ENCODE measurements at regions not wholly inside any gene's neighbourhood (a gene's known extent, or its start where the extent isn't known, plus 50 kb on each side); places are given as distances from the start of the nearest gene placed in this dataset.

DNA sequence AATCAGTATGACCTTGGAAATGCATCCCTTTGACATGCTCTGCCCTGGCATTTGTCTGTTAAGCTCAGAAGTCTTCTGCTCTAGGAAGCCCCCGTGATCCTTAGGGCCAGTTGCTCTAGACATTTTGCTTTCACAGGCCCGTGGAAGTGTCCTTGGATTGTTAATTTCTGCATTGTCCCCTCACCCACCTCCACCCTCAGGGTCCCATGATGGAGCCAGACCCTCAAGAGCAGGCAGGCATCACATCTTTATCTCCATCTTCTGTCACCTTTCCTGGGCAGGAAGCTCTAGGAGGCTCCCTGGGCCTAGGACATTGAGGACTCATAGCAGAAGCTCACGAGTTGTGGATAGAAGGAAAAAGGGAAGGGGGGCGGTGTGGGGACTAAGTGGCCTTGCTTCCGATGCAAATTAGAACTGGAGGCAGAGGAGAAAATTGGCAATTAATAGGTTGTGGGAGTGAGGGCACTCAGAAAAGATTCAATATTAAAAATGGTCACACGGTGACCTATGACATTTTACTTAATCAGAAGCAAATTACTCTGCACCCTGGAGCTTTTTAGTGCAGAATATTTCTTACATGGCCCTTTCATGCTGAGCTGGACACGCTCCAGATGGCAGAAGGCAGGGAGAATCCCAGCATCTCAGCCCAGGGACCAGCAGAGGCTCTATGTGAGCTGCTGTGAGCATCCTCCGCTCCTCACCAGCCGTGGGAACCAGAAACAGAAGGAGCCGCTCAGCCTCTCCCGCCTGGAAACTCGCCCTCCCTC lies 185.0 kb downstream of the MATN1 start:
- peaks cover 5% of the 10 kb centered on the region for H3K9me3 Mint-ChIP-seq
- peaks cover 17% of the 10 kb centered on the region for H3K27me3 Mint-ChIP-seq (ENCODE audit: low read depth)
- TF ChIP-seq, protein P1, sequence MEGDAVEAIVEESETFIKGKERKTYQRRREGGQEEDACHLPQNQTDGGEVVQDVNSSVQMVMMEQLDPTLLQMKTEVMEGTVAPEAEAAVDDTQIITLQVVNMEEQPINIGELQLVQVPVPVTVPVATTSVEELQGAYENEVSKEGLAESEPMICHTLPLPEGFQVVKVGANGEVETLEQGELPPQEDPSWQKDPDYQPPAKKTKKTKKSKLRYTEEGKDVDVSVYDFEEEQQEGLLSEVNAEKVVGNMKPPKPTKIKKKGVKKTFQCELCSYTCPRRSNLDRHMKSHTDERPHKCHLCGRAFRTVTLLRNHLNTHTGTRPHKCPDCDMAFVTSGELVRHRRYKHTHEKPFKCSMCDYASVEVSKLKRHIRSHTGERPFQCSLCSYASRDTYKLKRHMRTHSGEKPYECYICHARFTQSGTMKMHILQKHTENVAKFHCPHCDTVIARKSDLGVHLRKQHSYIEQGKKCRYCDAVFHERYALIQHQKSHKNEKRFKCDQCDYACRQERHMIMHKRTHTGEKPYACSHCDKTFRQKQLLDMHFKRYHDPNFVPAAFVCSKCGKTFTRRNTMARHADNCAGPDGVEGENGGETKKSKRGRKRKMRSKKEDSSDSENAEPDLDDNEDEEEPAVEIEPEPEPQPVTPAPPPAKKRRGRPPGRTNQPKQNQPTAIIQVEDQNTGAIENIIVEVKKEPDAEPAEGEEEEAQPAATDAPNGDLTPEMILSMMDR (IDR thresholded peaks at IDR 0.05; ENCODE audit: unreplicated experiment in 3 of 3) = no peak
- no peak overlapping the region for H3K4me3 Mint-ChIP-seq
- no peaks in the 10 kb centered on the region for H3K4me1 Mint-ChIP-seq
- H3K27ac Mint-ChIP-seq = no peak overlapping the region
- no peaks in the 10 kb centered on the region for H3K36me3 Mint-ChIP-seq (ENCODE audit: low read depth)

DNA sequence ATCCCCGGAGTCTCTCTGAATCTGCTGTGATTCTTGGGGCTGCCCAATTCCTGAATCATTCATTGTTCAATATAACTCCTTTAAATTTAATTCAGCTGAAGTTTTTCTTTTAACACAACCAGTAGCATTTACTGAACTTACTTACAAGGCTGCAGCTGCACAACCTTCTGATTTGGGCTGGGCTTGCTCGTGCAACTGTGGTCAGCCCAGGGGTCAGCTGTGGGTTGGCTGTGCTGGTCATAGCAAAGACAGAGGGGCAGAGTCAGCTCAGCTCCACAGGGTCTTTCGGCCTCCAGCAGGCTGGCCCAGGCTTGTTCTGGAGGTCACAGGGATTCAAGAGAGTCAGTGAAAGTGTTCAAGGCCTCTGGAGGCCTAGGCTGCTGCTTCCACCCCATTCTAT lies 186.1 kb downstream of the MATN1 start:
- H3K27me3 Mint-ChIP-seq (ENCODE audit: low read depth) = peaks cover 17% of the 10 kb centered on the region
- TF ChIP-seq, protein P1 (IDR thresholded peaks at IDR 0.05; ENCODE audit: unreplicated experiment in 3 of 3) = no peak
- no peak overlapping the region for H3K4me3 Mint-ChIP-seq

DNA sequence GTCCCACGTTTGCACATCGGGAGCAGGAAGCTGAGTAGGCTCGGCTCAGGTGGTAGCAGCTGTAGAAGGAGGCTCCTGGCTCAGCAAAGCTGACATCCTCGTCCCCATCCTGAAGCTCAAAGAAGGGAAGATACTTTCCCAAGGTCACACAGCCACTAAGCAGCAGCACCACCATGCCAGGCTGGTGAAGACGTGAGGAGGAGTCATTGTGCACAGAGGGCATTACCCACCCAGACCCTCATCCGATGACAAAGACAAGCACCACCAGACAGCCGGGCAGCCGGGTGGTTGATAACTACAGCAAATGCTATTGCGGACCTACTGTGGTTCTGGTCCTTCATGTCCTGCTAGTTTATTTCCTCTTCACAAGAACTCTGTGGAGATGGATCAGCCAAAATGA lies 186.9 kb downstream of the MATN1 start:
- Mint-ChIP-seq H3K9me3 (peaks cover 3% of the 10 kb centered on the region), H3K27me3 (ENCODE audit: low read depth) (peaks cover 16% of the 10 kb centered on the region), H3K4me1 (no peaks in the 10 kb centered on the region), H3K27ac (no peak overlapping the region), H3K4me3 (no peak overlapping the region), H3K36me3 (ENCODE audit: low read depth) (no peaks in the 10 kb centered on the region)
- TF ChIP-seq, protein P1 (IDR thresholded peaks at IDR 0.05; ENCODE audit: unreplicated experiment in 3 of 3) = no peak

More for the DNA sequence above, 186.1 kb downstream of the MATN1 start:
- Mint-ChIP-seq H3K9me3 (peaks cover 6% of the 10 kb centered on the region), H3K36me3 (ENCODE audit: low read depth) (no peaks in the 10 kb centered on the region), H3K27ac (no peak overlapping the region), H3K4me1 (no peaks in the 10 kb centered on the region)

DNA sequence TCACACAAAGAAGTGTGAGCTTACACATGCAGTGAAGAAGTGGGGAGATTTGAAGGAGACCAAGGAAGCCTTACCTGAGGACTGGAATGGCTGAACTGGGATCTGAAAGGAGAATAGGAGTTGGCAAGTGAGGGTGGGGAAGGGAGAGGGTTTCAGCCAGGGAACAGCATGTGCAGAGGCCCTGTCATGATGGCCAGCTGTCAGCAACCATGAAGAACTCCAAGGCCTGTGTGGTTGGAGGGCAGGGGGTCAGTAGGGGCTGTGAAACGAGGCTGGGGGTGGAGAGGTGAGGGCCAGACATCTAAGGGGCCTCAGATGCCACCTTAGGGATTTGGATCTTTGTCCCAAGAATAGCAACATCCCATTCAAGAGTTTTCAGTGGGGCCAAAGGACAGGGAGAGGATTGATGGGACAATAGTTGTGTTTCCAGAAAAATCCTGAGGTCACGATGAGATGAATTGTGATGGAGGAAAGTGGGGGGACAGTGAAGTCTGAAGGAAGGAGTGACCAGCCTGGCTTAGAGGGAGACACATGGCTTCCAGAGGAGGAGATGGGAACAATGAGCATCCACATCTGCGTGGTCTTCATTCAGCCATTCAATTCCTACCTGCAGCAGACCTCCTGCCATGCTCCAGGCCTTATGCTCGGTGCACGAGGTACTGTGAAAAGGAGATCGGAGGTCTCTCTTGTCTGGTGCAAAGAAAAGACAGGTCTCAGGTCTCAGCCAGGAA lies 187.6 kb downstream of the MATN1 start:
- Mint-ChIP-seq H3K27ac (no peak overlapping the region), H3K36me3 (ENCODE audit: low read depth) (no peaks in the 10 kb centered on the region), H3K27me3 (ENCODE audit: low read depth) (peaks cover 13% of the 10 kb centered on the region), H3K9me3 (peaks cover 3% of the 10 kb centered on the region), H3K4me3 (no peak overlapping the region), H3K4me1 (no peaks in the 10 kb centered on the region)
- TF ChIP-seq, protein P1 (IDR thresholded peaks at IDR 0.05; ENCODE audit: unreplicated experiment in 3 of 3) = no peak

DNA sequence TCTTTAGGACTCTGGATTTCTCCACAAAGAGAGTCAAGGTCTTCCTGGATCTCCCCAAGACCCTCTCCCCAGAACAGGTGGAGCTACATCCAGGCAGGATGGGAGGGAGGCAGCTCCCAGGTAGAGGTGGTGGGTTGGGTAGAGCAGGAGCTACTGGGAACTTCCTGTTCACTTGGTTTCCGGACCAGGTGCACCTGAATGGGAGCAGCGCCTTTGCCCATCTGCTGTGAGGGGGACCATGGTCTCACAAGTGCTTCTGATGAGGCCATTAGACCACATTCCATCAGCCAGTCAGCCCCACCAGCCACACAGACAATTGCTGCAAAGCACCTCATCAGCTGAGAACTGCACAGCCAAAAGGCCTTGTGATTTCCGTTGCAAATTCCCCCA lies 188.8 kb downstream of the MATN1 start:
- H3K4me1 Mint-ChIP-seq = no peaks in the 10 kb centered on the region
- peaks cover 3% of the 10 kb centered on the region for H3K9me3 Mint-ChIP-seq
- H3K27ac Mint-ChIP-seq = no peak overlapping the region
- TF ChIP-seq, protein P1 (IDR thresholded peaks at IDR 0.05; ENCODE audit: unreplicated experiment in 3 of 3) = no peak
- H3K27me3 Mint-ChIP-seq (ENCODE audit: low read depth) = peaks cover 6% of the 10 kb centered on the region
- H3K4me3 Mint-ChIP-seq = no peak overlapping the region
- no peaks in the 10 kb centered on the region for H3K36me3 Mint-ChIP-seq (ENCODE audit: low read depth)
